SK-MEL-5 (cell line): ENCODE measurements at regions not wholly inside any gene's neighbourhood (a gene's known extent, or its start where the extent isn't known, plus 50 kb on each side); places are given as distances from the start of the nearest gene placed in this dataset.

Source experiments
- DNase-seq: peaks from one replicate; pipeline ENCODE4 v3.0.0-alpha.2; 2016; ENCODE audit warnings: low read depth, low spot score
- in situ Hi-C: cut with HindIII; loops from 2 replicates; pipeline ENCODE4 v1.10.0; 2016; ENCODE audit warnings: low sequenced_read_pairs, high pct_unique_total_duplicates, low pct_unique_long_range_greater_than_20kb

GRCh38 chr14:71536015-71536740 is 396.1 kb upstream of the RGS6 start:
- DNase-seq, result no peak
- in situ Hi-C loops, result no loop called here

- no peak for DNase-seq
- in situ Hi-C loops, result no loop called here
Measured at GRCh38 chr14:71536927-71537772, 395.1 kb upstream of the RGS6 start.

GRCh38 chr14:71538288-71538687 is 393.9 kb upstream of the RGS6 start:
- DNase-seq, result no peak
- in situ Hi-C loops, result no loop called here

- peak; percentile 21 for DNase-seq
- in situ Hi-C loops, result no loop called here
Measured at GRCh38 chr14:71538938-71539649, 393.1 kb upstream of the RGS6 start.

- DNase-seq, result peak; percentile 15
- in situ Hi-C loops, result no loop called here
Measured at GRCh38 chr14:71539650-71540285, 392.5 kb upstream of the RGS6 start.

GRCh38 chr14:71541271-71541670 is 391.0 kb upstream of the RGS6 start:
- in situ Hi-C loops, result no loop called here
- no peak for DNase-seq

GRCh38 chr14:71541973-71542690 is 390.1 kb upstream of the RGS6 start:
- in situ Hi-C loops, result no loop called here

GRCh38 chr14:71549421-71550050 is 382.7 kb upstream of the RGS6 start:
- no peak for DNase-seq
- in situ Hi-C loops, result no loop called here

More at GRCh38 chr14:71541973-71542690, 390.1 kb upstream of the RGS6 start:
- DNase-seq, result no peak

- in situ Hi-C loops, result no loop called here
- DNase-seq, result no peak
Measured at GRCh38 chr14:71550367-71550766, 381.9 kb upstream of the RGS6 start.

- in situ Hi-C loops, result no loop called here
- DNase-seq, result no peak
Measured at GRCh38 chr14:71551291-71551950, 380.8 kb upstream of the RGS6 start.

- DNase-seq, result no peak
- in situ Hi-C loops, result no loop called here
Measured at GRCh38 chr14:71552809-71553208, 379.4 kb upstream of the RGS6 start.

GRCh38 chr14:71553779-71554178 is 378.4 kb upstream of the RGS6 start:
- in situ Hi-C loops, result no loop called here
- DNase-seq, result no peak

- in situ Hi-C loops, result no loop called here
- no peak for DNase-seq
Measured at GRCh38 chr14:71554323-71554722, 377.9 kb upstream of the RGS6 start.

GRCh38 chr14:71554959-71555612 is 377.1 kb upstream of the RGS6 start:
- no peak for DNase-seq
- in situ Hi-C loops, result no loop called here

GRCh38 chr14:71555654-71556559 is 376.3 kb upstream of the RGS6 start:
- DNase-seq, result no peak
- in situ Hi-C loops, result no loop called here
